ENCODE measurements at regions not wholly inside any gene's neighbourhood (a gene's known extent, or its start where the extent isn't known, plus 50 kb on each side); places are given as distances from the start of the nearest gene placed in this dataset.
"Not testable (repeated sequence)": the region's sequence is repeated elsewhere in the genome, so short reads cannot be mapped to it uniquely, and the experiment has no call there.

DNA sequence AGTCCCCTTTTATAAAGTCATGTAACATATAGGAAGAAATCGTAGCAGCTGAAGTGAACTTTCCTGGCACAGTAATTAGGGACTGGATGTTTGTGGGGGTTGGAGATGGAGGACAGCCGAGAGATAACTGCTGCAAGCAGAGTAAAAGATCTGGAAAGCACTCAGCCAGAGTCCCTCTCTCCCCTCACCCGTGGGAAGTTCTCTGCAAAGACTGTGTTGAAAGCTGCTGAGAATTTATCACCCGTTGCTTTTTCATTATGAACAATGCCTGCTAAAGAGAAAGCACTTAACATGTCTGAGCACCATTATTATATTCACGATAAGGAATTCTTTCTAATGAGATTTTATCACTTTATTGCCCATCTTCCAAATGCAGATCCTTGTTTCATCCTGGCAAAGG lies 248.8 kb downstream of the SHOX2 start:
- DNase-seq (ENCODE audit: low read depth), result no peak

DNA sequence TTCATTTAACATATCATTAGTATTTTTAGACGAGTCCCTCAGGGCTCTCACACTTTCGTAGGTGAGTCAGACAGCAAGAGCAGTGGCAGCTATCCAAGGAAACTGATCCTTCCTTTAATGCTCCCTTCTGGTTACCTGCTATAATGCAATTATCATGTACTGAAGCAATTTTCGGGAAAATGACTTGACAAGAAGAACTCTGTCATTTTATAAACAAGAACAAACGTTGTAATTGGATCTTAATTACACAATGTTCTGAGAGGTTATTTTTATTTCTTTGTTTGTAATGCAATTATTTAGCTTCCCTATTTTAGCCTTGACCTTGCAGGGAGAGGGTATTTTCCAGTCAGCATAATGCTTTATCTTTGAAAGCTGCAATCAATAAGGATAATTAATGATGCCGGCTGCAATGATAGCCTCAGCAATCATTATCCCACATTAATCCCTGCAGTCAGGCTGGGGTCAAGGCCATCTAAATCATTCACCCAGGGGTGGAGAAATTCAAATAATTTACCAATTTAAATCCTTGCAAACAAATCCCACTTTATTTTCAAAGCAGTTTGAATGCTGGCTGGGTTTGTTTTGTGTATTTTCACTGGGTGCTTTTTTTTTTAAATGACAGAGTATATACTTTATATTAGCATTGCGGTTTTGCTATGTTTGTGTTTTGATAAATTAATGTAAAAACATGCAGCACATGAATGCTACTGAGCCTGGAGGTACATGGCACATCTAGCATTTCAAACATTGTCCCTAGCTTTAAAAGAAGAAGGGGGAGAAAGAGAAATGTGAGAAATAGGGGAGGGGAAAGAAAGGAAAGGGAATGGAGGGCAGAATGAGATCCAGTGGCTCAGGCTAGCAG lies 249.9 kb downstream of the SHOX2 start:
- DNase-seq (ENCODE audit: low read depth), result no peak

DNA sequence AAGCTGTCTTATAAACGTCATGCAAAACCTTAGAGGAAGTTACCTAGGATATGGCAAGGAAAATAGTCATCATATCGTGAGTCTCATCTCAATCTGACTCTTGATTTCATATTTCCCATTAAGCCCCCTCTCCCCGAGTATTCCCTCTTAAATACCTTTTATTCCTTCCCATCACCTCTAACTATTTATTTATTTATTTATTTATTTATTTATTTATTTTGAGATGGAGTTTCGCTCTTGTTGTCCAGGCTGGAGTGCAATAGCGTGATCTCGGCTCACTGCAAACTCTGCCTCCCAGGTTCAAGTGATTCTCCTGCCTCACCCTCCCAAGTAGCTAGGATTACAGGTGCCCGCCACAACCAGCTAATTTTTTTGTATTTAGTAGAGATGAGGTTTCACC lies 260.4 kb downstream of the SHOX2 start:
- not testable (repeated sequence) for DNase-seq (ENCODE audit: low read depth)

DNA sequence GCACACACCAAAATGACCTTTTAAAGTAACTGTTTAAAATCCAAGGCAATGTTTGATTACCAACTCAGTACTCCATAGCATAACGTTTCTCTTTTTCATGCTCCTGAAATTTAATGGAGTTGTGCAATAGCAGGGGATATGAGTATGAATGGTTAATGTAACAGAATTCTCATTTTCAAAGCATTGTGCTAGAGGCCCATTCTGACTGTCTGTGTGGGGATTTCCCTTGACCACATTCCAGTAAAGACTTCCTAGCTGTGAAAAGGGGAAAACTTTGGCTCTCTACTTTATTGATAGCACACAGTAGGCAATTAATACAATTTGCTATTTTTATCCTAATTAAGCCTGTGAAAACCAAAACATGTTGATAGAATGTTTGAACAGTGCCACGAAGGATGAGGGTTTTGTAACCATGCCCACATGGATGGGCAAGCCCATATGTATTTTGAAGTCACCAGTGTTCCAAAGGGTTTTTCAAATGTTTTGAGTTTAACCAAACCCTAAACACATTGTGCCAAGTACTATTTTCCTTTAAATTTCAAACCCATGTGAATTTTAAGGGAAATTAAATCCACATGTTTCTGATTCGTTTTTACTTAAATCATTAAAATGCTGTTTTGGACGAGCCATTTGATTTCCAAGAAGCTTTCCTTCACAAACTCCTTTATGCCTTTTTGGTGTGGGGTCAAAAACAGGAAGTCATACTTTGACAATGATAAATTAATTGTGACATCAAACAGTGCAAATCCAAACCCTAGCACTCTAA lies 261.2 kb downstream of the SHOX2 start:
- DNase-seq (ENCODE audit: low read depth), result no peak

GRCh38 chr3:157844216-157844615 lies 262.0 kb downstream of the SHOX2 start:
- DNase-seq (ENCODE audit: low read depth), result no peak

DNA sequence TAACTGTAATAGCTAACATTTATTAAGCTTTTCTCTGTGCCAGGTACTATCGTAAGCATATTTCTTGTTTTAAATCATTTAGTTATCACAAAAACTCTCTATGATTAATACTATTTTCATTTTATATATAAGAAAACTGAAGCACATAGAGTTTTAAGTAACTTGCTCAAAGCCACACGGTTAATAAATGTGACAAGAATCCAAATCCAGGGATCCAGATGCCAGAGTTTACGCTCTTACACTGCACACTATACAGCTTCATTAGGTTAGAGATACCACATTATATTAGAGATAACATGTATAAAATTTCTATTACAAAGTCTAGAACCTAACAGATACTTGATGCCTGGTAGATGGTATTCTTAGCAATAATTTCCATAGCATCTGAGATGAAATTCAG lies 265.2 kb downstream of the SHOX2 start:
- DNase-seq (ENCODE audit: low read depth), result no peak

GRCh38 chr3:157840564-157840963 lies 265.7 kb downstream of the SHOX2 start:
- DNase-seq (ENCODE audit: low read depth), result no peak

DNA sequence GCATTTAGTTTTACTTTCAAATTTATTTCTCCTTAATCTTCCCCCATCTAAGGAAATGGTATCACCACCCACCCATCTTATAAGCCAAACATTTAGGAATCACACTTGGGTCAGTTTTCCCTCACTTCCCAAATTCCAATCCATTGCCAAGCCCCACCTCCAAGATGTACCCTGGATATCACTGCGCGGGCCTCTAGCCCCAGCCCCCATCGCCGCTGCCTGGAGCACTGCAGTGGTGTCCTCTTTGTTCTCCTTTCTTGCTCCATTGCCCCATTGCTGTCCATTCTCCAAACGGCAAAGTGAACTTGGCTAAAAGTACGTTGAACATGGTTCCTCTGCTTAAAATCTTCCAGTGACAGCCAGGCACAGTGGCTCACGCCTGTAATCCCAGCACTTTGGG lies 267.8 kb downstream of the SHOX2 start:
- no peak for DNase-seq (ENCODE audit: low read depth)

GRCh38 chr3:157837336-157837735 lies 268.9 kb downstream of the SHOX2 start:
- no peak for DNase-seq (ENCODE audit: low read depth)

DNA sequence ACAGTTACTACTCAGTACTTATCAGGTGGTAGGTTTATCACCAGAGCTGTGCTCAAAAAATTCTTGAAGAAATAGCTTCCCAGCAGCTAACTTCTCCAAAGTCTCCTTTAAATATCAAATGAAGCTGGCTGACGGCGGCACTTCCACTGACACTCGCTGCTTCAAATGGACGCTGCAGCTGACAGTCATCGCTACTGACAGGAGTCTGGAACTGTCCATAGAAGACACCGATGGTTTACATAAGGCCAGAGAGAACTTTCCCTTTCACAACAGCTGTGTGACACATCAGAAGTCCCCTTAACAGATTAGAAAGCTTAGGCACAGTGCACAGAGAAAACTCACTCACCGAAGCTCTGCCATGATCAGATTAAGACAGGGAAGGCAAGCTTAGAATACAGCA lies 270.2 kb downstream of the SHOX2 start:
- no peak for DNase-seq (ENCODE audit: low read depth)

GRCh38 chr3:157832588-157832987 lies 273.6 kb downstream of the SHOX2 start:
- DNase-seq (ENCODE audit: low read depth), result no peak

DNA sequence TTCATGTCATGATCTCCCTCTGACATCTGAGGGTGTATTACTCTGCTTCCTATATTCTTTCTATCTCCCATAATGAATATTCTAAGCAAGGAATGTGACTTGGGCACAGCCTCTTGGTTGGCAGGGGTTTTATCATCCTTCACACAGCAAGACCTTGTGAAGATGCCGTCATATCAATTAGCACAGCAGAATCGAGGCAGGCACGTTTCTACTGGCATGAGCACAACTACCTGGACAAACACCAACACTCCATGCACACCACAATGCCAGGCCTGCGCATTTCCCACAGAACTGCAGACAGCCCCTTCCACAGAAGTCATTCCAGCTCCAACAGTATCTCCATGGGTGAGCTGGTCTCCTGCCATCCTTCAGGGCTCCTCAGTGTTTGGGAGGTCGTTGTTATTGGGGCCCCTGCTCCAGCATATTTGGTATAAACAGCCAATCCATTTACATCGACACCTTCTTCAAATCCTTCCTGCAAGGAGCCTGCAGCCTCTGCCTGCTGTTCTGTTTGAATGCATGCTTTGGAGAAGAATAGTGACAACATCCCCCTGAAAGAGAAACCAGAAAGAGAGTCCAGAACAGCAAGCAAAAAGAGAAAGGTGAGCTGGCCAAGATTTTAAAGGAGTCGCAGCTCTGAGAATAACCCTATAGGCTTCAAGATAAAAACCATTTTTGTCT lies 275.5 kb downstream of the SHOX2 start:
- DNase-seq (ENCODE audit: low read depth), result no peak

DNA sequence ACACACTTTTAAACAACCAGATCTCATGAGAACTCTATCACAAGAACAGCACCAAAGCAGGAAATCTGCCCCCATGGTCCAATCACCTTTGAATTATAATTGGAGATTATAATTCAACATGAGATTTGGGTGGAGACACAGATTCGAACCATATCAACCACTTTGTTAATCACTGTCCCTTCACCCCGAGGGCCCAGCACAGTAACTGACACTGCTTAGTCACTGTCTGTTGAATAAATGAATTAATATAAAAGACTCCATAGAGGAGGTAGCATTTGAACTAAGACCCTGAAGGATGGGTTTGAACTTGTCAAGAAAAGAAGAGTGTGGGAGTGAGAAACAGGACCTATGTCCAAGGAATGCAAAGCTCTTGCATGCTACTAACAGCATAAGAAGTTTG lies 276.4 kb downstream of the SHOX2 start:
- DNase-seq (ENCODE audit: low read depth), result no peak

GRCh38 chr3:157824281-157824680 lies 281.9 kb downstream of the SHOX2 start:
- DNase-seq (ENCODE audit: low read depth), result no peak

DNA sequence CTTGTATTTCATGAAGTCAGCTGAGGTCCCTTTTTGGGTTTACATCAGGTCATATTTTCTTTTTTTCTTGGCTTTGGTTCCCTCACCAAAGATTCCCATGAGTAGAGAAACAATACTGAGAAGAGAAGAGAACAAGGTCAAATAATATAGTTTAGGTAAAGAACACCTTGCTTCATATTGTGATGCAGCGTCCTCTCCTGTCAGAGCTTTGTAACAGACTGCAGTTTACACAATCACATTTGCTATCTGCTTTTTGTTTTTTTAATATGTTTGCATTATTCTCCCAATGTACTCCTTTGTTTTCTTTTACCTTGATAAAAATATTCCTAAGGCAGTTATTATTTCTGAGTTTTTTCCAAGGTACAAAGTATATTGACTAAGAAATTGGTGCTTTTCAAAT lies 283.2 kb downstream of the SHOX2 start:
- no peak for DNase-seq (ENCODE audit: low read depth)

- no peak for DNase-seq (ENCODE audit: low read depth)
These were observed 286.1 kb downstream of the SHOX2 start for GRCh38 chr3:157820157-157820517.

- no peak for DNase-seq (ENCODE audit: low read depth)
These were observed 286.7 kb downstream of the SHOX2 start for GRCh38 chr3:157819270-157820156.

- no peak for DNase-seq (ENCODE audit: low read depth)
These were observed 289.3 kb downstream of the SHOX2 start for GRCh38 chr3:157816896-157817295.

DNA sequence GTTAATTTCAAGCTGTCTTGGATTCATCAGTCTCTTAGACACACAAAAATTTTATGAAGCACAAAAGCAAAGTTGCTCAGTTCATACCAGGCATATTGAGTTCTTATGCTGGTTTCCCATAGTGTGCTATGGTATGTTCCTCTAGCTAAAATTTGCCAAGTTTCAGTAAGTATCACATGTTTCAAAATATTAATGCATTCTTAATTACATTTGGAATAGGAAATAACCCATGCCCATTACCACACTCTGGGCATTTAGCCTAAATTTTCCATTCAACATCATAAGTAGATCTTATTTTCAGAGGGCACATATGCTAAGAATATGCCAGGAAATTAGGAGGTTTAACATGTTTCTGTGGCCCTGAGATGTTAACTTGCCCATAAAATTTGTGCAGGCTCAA lies 289.9 kb downstream of the SHOX2 start:
- DNase-seq (ENCODE audit: low read depth), result no peak

DNA sequence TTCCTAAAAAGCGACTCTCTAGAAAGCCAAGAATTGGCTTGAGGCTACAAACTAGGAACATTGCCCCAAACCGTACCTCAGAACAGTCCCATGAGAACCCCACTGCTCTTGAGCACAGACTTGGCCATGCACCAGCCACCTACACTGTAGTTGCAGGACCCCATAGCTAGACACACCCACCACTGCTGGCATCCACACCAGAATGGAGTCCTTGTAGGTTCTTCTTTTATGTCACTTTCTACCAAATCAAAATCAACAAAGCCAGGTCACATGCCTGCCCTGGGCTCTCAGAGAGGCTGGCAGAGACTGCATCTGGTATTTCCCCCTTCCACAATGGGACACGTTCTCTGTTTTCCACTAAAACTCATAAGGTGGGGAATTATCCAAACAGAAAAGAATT lies 290.5 kb downstream of the SHOX2 start:
- DNase-seq (ENCODE audit: low read depth), result no peak

- DNase-seq (ENCODE audit: low read depth), result no peak
These were observed 295.1 kb downstream of the SHOX2 start for GRCh38 chr3:157810924-157811718.

Measured in stimulated activated CD8-positive, alpha-beta memory T cell treated with anti-CD3 and anti-CD28 coated beads, Interleukin-4, amount 100 ng/mL, for 24 hours (primary cell).